Stomach (tissue), 8 donors: ENCODE measurements at regions not wholly inside any gene's neighbourhood (a gene's known extent, or its start where the extent isn't known, plus 50 kb on each side); places are given as distances from the start of the nearest gene placed in this dataset.
A peak's percentile ranks its signal among the peaks of the same experiment; 100 is the strongest.

Experiments
- DNase-seq, 2 donors: peaks; one replicate each; pipeline versions ENCODE4 v3.0.0 to v3.0.0-alpha.2; 2013 to 2019
- H3K27ac ChIP-seq, 5 donors: fragments of 200-600 bp in 4 of 5; sonication (generic) in 4 of 5; one replicate each; pipeline ENCODE4 v1.5.1; 2013 to 2019; ENCODE audit warnings: mild to moderate bottlenecking in 1 of 5, moderate library complexity in 1 of 5
- H3K27me3 ChIP-seq, 3 donors: fragments of 200-600 bp; sonication (generic); one replicate each; pipeline ENCODE4 v1.5.1; 2017 to 2019; ENCODE audit warnings: mixed run types in 1 of 3
- H3K36me3 ChIP-seq, 4 donors: fragments of 200-600 bp; sonication (generic); 1 replicate in 3 of 4; 2 replicates in 1 of 4; pipeline ENCODE4 v1.5.1; 2016 to 2019
- H3K4me1 ChIP-seq, 4 donors: fragments of 200-600 bp; sonication (generic); one replicate each; pipeline ENCODE4 v1.5.1; 2016 to 2019
- H3K4me3 ChIP-seq, 4 donors: fragments of 200-600 bp; sonication (generic) in 3 of 4; one replicate each; pipeline ENCODE4 v1.5.1; 2016 to 2019; ENCODE audit warnings: mild to moderate bottlenecking in 1 of 4
- H3K9me3 ChIP-seq, 4 donors: fragments of 200-600 bp; sonication (generic); one replicate each; pipeline ENCODE4 v1.5.1; 2016 to 2019
- EP300 ChIP-seq: sonication (generic); formaldehyde crosslinking; IDR thresholded peaks from one replicate; pipeline ENCODE4 v1.6.1; 2017; ENCODE audit warnings: antibody characterized with exemption
- POLR2A ChIP-seq, 4 donors: fragments of 450-650 bp; IDR thresholded peaks; one replicate each; pipeline ENCODE4 v1.6.1; 2016; ENCODE audit warnings: antibody characterized with exemption in 4 of 4, control low read depth in 2 of 4, mild to moderate bottlenecking in 1 of 4, moderate library complexity in 1 of 4
- POLR2AphosphoS5 ChIP-seq, 3 donors: sonication (generic); formaldehyde crosslinking; IDR thresholded peaks; one replicate each; pipeline ENCODE4 v1.6.1; 2016; ENCODE audit warnings: antibody characterized with exemption in 3 of 3
- WGBS, 5 donors: extraction: QIAGEN DNeasy Blood & Tissue Kit in 3 of 5; methylation state at CpG; one replicate each; pipeline versions ENCODE4 v1.1.5 to v1.1.7; 2013 to 2018; 5-methylcytosine and 5-hydroxymethylcytosine counted together
- intact Hi-C: fragments of 100-400 bp; cut with DNase I; formaldehyde crosslinking; loops from one replicate; pipeline ENCODE4 v1.15.1; 2023; ENCODE audit warnings: low total_unique reads
- TF ChIP-seq, protein P1 (sequence below), 7 experiments: fragments of 450-650 bp in 4 of 7; fragments of 200-600 bp in 3 of 7; sonication (generic) in 3 of 7; IDR thresholded peaks; one replicate each; pipeline ENCODE4 v1.5.1; 2016 to 2019; ENCODE audit warnings: antibody characterized with exemption in 7 of 7, control low read depth in 2 of 7, mild to moderate bottlenecking in 1 of 7
- donor health status: healthy with polysubstance abuse.
- donor health status: Bipolar disorder and iron deficiency.
- donor health status: healthy.

DNA sequence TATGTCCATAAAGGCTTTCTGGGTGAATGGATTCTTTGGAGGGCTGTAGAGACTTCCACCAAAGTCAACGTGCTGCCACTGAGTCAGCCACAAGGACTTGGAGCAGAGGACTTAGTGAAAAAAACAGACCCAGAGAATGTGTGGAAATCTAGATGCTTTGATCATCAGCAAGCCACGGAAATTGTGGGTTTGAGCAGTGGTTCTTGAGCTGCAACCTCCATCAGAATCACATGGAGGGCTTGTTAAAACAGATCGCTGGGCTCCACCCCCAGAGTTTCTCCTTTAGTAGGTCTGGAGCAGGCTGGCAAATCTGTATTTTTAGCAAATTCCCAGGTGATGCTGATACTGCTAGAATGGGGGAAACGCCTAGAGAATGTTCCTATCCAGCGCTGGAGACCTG is 95.3 kb downstream of the RBM43 start:
- intact Hi-C loops = no loop called here
- Histone ChIP-seq H3K9me3 (no peaks in the 10 kb centered on the region), H3K4me3 (no peak overlapping the region), H3K27ac (no peak overlapping the region), H3K4me1 (no peaks in the 10 kb centered on the region), H3K27me3 (no peaks in the 10 kb centered on the region), H3K36me3 (no peaks in the 10 kb centered on the region)
- no peak for DNase-seq
- WGBS, 5 donors = 83 to 94% (median 90%) methylated on average over 5 of the region's 5 CpGs
- TF ChIP-seq EP300 (no peak), POLR2A (IDR thresholded peaks at IDR 0.05) (no peak), POLR2AphosphoS5 (IDR thresholded peaks at IDR 0.05) (no peak)
- TF ChIP-seq, protein P1, sequence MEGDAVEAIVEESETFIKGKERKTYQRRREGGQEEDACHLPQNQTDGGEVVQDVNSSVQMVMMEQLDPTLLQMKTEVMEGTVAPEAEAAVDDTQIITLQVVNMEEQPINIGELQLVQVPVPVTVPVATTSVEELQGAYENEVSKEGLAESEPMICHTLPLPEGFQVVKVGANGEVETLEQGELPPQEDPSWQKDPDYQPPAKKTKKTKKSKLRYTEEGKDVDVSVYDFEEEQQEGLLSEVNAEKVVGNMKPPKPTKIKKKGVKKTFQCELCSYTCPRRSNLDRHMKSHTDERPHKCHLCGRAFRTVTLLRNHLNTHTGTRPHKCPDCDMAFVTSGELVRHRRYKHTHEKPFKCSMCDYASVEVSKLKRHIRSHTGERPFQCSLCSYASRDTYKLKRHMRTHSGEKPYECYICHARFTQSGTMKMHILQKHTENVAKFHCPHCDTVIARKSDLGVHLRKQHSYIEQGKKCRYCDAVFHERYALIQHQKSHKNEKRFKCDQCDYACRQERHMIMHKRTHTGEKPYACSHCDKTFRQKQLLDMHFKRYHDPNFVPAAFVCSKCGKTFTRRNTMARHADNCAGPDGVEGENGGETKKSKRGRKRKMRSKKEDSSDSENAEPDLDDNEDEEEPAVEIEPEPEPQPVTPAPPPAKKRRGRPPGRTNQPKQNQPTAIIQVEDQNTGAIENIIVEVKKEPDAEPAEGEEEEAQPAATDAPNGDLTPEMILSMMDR (IDR thresholded peaks at IDR 0.05) = no peak

DNA sequence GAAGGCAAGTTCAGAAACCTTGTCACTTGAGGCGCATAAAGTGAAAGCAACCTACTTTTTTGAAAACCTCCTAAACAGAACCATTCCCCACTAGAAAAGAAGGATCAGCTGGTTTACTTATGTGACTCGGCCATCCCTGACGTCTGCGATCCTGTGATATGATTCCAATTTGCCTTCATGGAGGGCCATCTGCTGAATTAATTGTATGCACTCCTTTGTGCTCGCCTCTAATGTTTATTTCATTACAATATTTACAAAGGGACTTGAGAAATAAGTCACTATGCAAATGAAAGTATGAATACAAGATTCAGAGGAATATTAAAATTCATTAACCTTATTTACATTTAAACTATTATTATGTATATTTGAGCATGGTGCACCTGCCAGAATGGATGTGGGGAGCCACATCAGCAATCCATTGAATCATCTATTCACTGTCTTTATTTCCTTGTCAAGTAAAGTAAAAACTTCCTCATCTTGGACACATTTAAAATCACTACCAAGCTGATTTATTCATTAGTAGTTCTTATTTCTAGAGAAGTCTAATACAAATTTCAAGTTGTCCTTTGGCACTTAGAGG is 96.5 kb downstream of the RBM43 start:
- Histone ChIP-seq H3K36me3 (no peaks in the 10 kb centered on the region), H3K27me3 (no peaks in the 10 kb centered on the region), H3K27ac (no peak overlapping the region), H3K4me1 (no peaks in the 10 kb centered on the region), H3K4me3 (no peak overlapping the region), H3K9me3 (no peaks in the 10 kb centered on the region)
- 73 to 93% (median 88%) methylated on average over 5 of the region's 5 CpGs for WGBS, 5 donors
- TF ChIP-seq POLR2AphosphoS5 (IDR thresholded peaks at IDR 0.05) (no peak), EP300 (no peak), POLR2A (IDR thresholded peaks at IDR 0.05) (no peak)
- TF ChIP-seq, protein P1 (IDR thresholded peaks at IDR 0.05) = no peak
- intact Hi-C loops = no loop called here
- DNase-seq = no peak

DNA sequence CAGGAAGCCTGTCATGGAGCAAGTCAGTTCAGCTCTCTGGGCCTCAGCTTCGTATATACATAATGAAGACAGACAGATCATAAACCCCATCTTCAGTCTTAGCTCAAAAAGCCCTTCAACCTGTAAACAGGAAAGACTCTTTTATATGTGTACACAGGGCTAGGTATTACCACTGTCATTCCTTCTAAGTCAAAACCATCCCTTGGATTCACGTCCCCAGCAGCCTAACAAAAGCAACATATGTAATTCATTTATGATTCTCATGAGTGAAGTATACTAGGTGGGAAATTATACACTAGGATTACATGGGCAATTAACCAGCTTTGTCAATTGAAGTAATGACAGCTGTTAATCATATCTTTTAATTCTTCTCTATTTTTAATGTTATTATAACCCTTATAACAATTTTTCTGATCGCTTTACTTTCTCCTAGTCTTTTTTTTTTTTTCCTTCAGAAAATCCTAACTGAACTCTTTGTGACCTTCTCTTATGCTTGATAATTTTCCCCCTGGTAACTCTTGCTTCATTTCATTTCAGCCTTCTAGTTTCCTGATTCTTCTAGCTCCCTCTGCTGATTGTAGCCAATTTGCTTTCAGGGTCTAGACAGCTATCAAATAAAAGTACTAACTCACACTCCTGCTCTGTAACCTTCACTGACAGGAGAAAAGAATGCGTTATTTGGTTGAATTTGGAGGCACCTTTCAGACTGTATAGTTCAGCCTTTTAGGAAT is 99.7 kb downstream of the RBM43 start:
- Histone ChIP-seq H3K9me3 (no peaks in the 10 kb centered on the region), H3K4me3 (no peak overlapping the region), H3K4me1 (no peaks in the 10 kb centered on the region), H3K36me3 (no peaks in the 10 kb centered on the region), H3K27ac (no peak overlapping the region), H3K27me3 (no peaks in the 10 kb centered on the region)
- 53 to 69% (median 57%) methylated on average over 4 of the region's 4 CpGs for WGBS, 5 donors
- intact Hi-C loops = no loop called here
- peak in 1 of 2 donors; percentile 71 for DNase-seq
- TF ChIP-seq EP300 = no peak
- no peak for TF ChIP-seq POLR2AphosphoS5 (IDR thresholded peaks at IDR 0.05)
- TF ChIP-seq POLR2A (IDR thresholded peaks at IDR 0.05) = no peak
- TF ChIP-seq, protein P1 (IDR thresholded peaks at IDR 0.05) = no peak

DNA sequence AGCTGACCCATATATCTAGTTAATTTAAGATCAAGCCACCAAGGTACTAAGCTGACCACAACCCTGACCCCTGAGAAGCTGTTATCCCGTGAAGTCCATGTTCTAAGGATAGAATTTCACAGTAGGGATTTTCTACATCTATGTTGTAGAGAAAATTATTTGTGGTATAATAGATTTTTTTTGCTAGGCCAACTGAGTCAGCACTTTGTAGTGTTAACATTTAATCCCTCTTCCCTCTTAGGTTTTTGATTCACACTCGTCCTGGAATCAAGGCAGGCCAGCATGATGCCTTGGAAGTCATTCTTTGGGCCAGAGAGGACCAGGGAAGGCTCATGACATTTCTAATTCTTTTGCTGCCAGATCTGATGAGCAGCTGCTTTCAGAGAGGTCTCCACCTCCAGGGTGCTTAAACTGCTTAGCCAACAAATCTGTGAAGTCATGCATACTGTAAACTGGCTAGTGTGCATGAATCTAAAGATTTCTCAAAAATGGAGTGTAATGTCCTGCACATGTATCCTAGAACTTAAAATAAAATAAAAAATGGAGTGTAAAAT is 102.5 kb downstream of the RBM43 start:
- no peaks in the 10 kb centered on the region for H3K36me3 ChIP-seq
- no peaks in the 10 kb centered on the region for H3K4me1 ChIP-seq
- H3K9me3 ChIP-seq = no peaks in the 10 kb centered on the region
- H3K27ac ChIP-seq = no peak overlapping the region
- 47 to 70% (median 55%) methylated on average over 2 of the region's 2 CpGs for WGBS, 5 donors
- TF ChIP-seq POLR2A (IDR thresholded peaks at IDR 0.05) (no peak), POLR2AphosphoS5 (IDR thresholded peaks at IDR 0.05) (no peak), EP300 (no peak)
- TF ChIP-seq, protein P1 (IDR thresholded peaks at IDR 0.05) = no peak
- H3K4me3 ChIP-seq = no peak overlapping the region
- DNase-seq = no peak
- H3K27me3 ChIP-seq = no peaks in the 10 kb centered on the region
- intact Hi-C loops = no loop called here
